Ovary (tissue), 7 donors: ENCODE measurements at regions not wholly inside any gene's neighbourhood (a gene's known extent, or its start where the extent isn't known, plus 50 kb on each side); places are given as distances from the start of the nearest gene placed in this dataset.

ENCODE experiments used
- DNase-seq, 5 donors: peaks; one replicate each; pipeline ENCODE4 v3.0.0-alpha.2; 2019 to 2020
- H3K27ac ChIP-seq, 2 donors: fragments of 200-600 bp; one replicate each; pipeline versions ENCODE4 v1.5.1 to v1.8.0; 2019 to 2022
- H3K27me3 ChIP-seq: fragments of 200-600 bp; one replicate; pipeline ENCODE4 v1.8.0; 2022
- H3K36me3 ChIP-seq: fragments of 200-600 bp; sonication (generic); one replicate; pipeline ENCODE4 v1.5.1; 2019
- H3K4me1 ChIP-seq: one replicate; pipeline ENCODE4 v1.8.1; 2013; ENCODE audit warnings: mild to moderate bottlenecking, moderate library complexity; ENCODE audit not compliant: insufficient read depth
- H3K4me3 ChIP-seq: fragments of 200-600 bp; sonication (generic); one replicate; pipeline ENCODE4 v1.5.1; 2017
- H3K9me3 ChIP-seq, 2 donors: fragments of 200-600 bp in 1 of 2; sonication (generic) in 1 of 2; one replicate each; pipeline versions ENCODE4 v1.5.1 to v1.8.1; 2013 to 2019; ENCODE audit warnings: mild to moderate bottlenecking in 1 of 2, moderate library complexity in 1 of 2
- EP300 ChIP-seq: sonication (generic); formaldehyde crosslinking; IDR thresholded peaks from one replicate; pipeline ENCODE4 v1.6.1; 2017; ENCODE audit warnings: antibody characterized with exemption
- POLR2A ChIP-seq: fragments of 450-650 bp; IDR thresholded peaks from one replicate; pipeline ENCODE4 v1.6.1; 2017; ENCODE audit warnings: antibody characterized with exemption, mild to moderate bottlenecking, moderate library complexity
- WGBS, 3 donors: extraction: QIAGEN DNeasy Blood & Tissue Kit in 1 of 3; methylation state at CpG; one replicate each; pipeline versions ENCODE4 v1.1.5 to v1.1.7; 2013 to 2017; 5-methylcytosine and 5-hydroxymethylcytosine counted together
- intact Hi-C, 4 donors: fragments of 100-400 bp; cut with DNase I; formaldehyde crosslinking; loops; one replicate each; pipeline versions ENCODE4 v1.11.0 to v1.15.1; 2022 to 2023
- TF ChIP-seq, protein P1 (sequence below), 3 donors: fragments of 450-650 bp in 2 of 3; fragments of 200-600 bp in 1 of 3; IDR thresholded peaks; one replicate each; pipeline versions ENCODE4 v1.5.1 to v1.8.0; 2016 to 2022; ENCODE audit warnings: antibody characterized with exemption in 3 of 3, mild to moderate bottlenecking in 1 of 3
- donor health status: DM: no; HTN: no; CAD: no; lungs with moderate emphysema.
- donor health status: DM: no; HTN: no; CAD: no.
- donor health status: Bipolar disorder and iron deficiency.
- donor health status: DM: no; HTN: no; CAD: no.
- donor health status: DM: yes; HTN: yes; CAD: no.

DNA sequence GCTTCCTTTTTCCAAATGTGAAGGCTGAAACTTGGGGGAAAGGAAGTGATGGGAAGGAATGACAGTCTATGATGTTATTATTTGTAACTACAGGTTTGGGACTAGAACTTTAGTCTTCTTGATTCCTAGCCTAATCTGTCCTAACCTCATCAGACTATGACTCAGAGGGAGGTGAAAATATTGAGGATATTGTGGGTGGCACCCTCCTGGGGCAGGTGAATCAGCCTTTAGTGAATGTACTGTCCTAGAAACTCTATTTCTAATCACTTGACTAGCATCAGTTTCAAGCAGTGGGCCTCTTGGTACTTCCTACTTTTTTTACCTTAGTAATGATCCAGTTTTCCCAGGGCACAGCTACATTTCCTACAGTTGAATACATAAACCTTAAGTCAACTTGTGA lies 829.0 kb upstream of the API5 start:
- Histone ChIP-seq H3K27ac (no peak overlapping the region), H3K9me3 (no peaks in the 10 kb centered on the region), H3K27me3 (no peaks in the 10 kb centered on the region), H3K4me3 (no peak overlapping the region), H3K36me3 (no peaks in the 10 kb centered on the region), H3K4me1 (no peaks in the 10 kb centered on the region)
- DNase-seq: no peak
- intact Hi-C loops: no loop called here
- TF ChIP-seq, protein P1, sequence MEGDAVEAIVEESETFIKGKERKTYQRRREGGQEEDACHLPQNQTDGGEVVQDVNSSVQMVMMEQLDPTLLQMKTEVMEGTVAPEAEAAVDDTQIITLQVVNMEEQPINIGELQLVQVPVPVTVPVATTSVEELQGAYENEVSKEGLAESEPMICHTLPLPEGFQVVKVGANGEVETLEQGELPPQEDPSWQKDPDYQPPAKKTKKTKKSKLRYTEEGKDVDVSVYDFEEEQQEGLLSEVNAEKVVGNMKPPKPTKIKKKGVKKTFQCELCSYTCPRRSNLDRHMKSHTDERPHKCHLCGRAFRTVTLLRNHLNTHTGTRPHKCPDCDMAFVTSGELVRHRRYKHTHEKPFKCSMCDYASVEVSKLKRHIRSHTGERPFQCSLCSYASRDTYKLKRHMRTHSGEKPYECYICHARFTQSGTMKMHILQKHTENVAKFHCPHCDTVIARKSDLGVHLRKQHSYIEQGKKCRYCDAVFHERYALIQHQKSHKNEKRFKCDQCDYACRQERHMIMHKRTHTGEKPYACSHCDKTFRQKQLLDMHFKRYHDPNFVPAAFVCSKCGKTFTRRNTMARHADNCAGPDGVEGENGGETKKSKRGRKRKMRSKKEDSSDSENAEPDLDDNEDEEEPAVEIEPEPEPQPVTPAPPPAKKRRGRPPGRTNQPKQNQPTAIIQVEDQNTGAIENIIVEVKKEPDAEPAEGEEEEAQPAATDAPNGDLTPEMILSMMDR (IDR thresholded peaks at IDR 0.05): no peak
- TF ChIP-seq POLR2A (no peak), EP300 (no peak)

DNA sequence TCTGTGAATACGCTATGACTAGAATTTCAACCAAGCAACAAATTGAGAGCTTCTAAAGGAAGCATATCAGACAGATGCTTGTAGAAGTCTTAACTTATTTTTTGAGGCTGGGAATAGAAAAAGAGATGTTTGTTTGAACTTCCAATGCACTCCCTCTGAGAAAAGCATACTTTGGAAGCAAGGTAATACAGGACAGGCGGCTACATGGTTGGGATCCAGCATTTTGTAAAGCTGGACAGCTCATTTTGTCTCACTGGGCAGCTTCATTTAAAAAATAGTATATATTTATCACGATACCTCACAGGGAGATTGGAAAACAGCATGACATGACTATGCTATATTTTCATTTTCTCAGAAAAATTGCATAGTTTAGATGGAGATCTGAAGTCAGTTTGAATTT lies 821.3 kb upstream of the API5 start:
- intact Hi-C loops: no loop called here
- no peak for DNase-seq
- Histone ChIP-seq H3K36me3 (no peaks in the 10 kb centered on the region), H3K27ac (no peak overlapping the region), H3K4me3 (no peak overlapping the region), H3K27me3 (no peaks in the 10 kb centered on the region), H3K9me3 (no peaks in the 10 kb centered on the region), H3K4me1 (no peaks in the 10 kb centered on the region)
- WGBS, 3 donors: 68 to 81% (median 75%) methylated on average over 3 of the region's 3 CpGs
- TF ChIP-seq EP300 (no peak), POLR2A (no peak)
- TF ChIP-seq, protein P1 (IDR thresholded peaks at IDR 0.05): no peak

DNA sequence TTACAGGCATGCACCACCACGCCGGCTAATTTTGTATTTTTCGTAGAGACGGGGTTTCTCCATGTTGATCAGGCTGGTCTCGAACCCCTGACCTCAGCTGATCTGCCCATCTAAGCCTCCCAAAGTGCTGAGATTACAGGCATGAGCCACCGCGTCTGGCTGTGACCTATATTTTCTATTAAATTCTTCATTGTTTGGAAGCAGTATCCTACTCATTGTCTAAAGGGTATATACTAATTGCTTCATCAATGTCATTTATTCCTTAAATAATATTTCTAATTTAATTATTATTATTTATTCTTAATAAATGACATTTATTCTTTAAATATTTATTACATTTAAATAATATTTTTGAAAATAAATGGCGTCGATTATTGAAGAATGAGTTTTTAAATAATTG lies 817.3 kb upstream of the API5 start:
- no peak for TF ChIP-seq EP300
- TF ChIP-seq POLR2A: no peak
- TF ChIP-seq, protein P1 (IDR thresholded peaks at IDR 0.05): no peak
- Histone ChIP-seq H3K9me3 (no peaks in the 10 kb centered on the region), H3K36me3 (no peaks in the 10 kb centered on the region), H3K4me1 (no peaks in the 10 kb centered on the region), H3K27me3 (no peaks in the 10 kb centered on the region), H3K27ac (no peak overlapping the region), H3K4me3 (no peak overlapping the region)
- intact Hi-C loops: no loop called here
- 86 to 95% (median 94%) methylated on average over 9 of the region's 9 CpGs for WGBS, 3 donors
- DNase-seq: no peak

DNA sequence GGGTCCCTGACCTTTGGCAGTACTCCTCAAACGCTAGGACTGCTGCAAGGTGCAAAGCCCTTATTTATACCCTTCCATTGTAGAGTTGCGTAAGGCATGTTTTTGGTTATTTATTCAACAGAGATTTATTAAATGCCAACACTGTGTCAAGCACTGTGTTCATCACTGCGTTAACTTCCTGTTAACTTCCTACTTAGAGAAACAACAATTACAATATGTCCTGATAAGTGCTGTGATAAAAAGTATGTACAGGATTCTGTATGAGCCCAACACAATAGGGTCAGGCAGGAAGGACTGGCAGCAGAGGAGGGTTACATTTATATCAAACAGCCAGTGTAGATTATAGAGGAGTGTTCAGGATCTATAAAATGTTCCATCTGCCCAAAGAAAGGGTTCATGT lies 812.8 kb upstream of the API5 start:
- TF ChIP-seq EP300 (no peak), POLR2A (no peak)
- TF ChIP-seq, protein P1 (IDR thresholded peaks at IDR 0.05): no peak
- Histone ChIP-seq H3K4me3 (no peak overlapping the region), H3K27me3 (no peaks in the 10 kb centered on the region), H3K9me3 (no peaks in the 10 kb centered on the region), H3K36me3 (no peaks in the 10 kb centered on the region), H3K4me1 (no peaks in the 10 kb centered on the region), H3K27ac (no peak overlapping the region)
- intact Hi-C loops: no loop called here
- no peak for DNase-seq
- WGBS, 3 donors: 61 to 72% (median 63%) methylated on average over 3 of the region's 3 CpGs

DNA sequence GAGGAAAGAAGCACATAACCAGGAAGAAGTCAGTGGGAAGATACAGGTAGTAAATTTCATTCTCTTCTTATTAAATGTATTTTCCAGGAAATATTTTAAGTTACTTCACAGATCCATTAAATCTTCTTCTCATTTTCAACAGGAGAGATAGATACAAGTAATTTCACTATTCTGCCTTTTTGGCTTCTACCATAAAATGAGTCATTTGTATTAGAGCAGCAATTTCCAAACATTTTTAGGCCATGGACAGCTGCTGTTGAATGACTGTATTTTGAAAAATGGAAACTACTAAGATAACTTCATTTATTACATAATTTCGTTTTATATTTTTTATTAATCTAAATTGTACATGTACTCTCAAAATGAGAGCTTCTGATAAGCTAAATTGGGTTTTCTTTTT lies 809.6 kb upstream of the API5 start:
- Histone ChIP-seq H3K27ac (no peak overlapping the region), H3K27me3 (no peaks in the 10 kb centered on the region), H3K36me3 (no peaks in the 10 kb centered on the region), H3K9me3 (no peaks in the 10 kb centered on the region), H3K4me1 (no peaks in the 10 kb centered on the region), H3K4me3 (no peak overlapping the region)
- no peak for TF ChIP-seq POLR2A
- no peak for TF ChIP-seq EP300
- TF ChIP-seq, protein P1 (IDR thresholded peaks at IDR 0.05): no peak
- no peak for DNase-seq
- intact Hi-C loops: no loop called here
- WGBS, 3 donors: 4 to 14% (median 7%) methylated on average over 1 of the region's 1 CpG
